ENCODE measurements at regions not wholly inside any gene's neighbourhood (a gene's known extent, or its start where the extent isn't known, plus 50 kb on each side); places are given as distances from the start of the nearest gene placed in this dataset.

DNA sequence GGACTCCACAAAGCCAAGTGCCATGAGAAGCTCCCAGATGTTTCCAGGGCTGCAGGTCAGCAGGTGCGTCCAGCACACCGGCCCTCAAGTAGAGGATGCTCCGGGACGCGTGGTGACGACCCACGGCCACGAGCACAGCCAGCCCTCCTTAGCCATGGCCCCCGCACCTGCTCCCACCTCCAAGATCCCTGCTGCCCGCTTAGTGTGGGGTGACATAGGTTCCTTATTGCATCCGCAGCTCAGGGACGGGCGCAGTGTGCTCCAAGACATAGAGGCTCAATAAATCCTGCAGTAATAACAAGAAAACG is 138.1 kb upstream of the RPS6KA2 start:
- no peaks in the 10 kb centered on the region for H3K9me2 ChIP-seq (replicated peaks; ENCODE audit: insufficient read depth, low read length)
- H4K20me1 ChIP-seq (ENCODE audit: low read depth, low read length) = no peaks in the 10 kb centered on the region
- TF ChIP-seq, protein P1, sequence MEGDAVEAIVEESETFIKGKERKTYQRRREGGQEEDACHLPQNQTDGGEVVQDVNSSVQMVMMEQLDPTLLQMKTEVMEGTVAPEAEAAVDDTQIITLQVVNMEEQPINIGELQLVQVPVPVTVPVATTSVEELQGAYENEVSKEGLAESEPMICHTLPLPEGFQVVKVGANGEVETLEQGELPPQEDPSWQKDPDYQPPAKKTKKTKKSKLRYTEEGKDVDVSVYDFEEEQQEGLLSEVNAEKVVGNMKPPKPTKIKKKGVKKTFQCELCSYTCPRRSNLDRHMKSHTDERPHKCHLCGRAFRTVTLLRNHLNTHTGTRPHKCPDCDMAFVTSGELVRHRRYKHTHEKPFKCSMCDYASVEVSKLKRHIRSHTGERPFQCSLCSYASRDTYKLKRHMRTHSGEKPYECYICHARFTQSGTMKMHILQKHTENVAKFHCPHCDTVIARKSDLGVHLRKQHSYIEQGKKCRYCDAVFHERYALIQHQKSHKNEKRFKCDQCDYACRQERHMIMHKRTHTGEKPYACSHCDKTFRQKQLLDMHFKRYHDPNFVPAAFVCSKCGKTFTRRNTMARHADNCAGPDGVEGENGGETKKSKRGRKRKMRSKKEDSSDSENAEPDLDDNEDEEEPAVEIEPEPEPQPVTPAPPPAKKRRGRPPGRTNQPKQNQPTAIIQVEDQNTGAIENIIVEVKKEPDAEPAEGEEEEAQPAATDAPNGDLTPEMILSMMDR (IDR thresholded peaks at IDR 0.05; ENCODE audit: insufficient read depth, low read length, poor library complexity, severe bottlenecking) = no peak
- TF ChIP-seq EZH2phosphoT487 (conservative IDR thresholded peaks at IDR 0.05; ENCODE audit: low read length) = no peak
- H3K36me3 ChIP-seq (ENCODE audit: low read length) = no peaks in the 10 kb centered on the region
- H2AFZ ChIP-seq (ENCODE audit: low read depth, low read length, severe bottlenecking) = no peak overlapping the region
- H3K9ac ChIP-seq (ENCODE audit: low read length) = no peak overlapping the region
- H3K79me2 ChIP-seq (ENCODE audit: insufficient read depth, low read length) = no peaks in the 10 kb centered on the region
- no peaks in the 10 kb centered on the region for H3K27me3 ChIP-seq (ENCODE audit: low read length)
- no peaks in the 10 kb centered on the region for H3F3A ChIP-seq (ENCODE audit: insufficient read depth)
- no peak overlapping the region for H3K4me3 ChIP-seq (ENCODE audit: insufficient read depth, low read length, poor library complexity, severe bottlenecking)
- H3K9me3 ChIP-seq (ENCODE audit: insufficient read depth, low read length) = no peaks in the 10 kb centered on the region
- no peak overlapping the region for H3K4me2 ChIP-seq (ENCODE audit: low read depth, low read length, poor library complexity, severe bottlenecking)
- H3K27ac ChIP-seq (ENCODE audit: low read depth, low read length) = no peak overlapping the region

DNA sequence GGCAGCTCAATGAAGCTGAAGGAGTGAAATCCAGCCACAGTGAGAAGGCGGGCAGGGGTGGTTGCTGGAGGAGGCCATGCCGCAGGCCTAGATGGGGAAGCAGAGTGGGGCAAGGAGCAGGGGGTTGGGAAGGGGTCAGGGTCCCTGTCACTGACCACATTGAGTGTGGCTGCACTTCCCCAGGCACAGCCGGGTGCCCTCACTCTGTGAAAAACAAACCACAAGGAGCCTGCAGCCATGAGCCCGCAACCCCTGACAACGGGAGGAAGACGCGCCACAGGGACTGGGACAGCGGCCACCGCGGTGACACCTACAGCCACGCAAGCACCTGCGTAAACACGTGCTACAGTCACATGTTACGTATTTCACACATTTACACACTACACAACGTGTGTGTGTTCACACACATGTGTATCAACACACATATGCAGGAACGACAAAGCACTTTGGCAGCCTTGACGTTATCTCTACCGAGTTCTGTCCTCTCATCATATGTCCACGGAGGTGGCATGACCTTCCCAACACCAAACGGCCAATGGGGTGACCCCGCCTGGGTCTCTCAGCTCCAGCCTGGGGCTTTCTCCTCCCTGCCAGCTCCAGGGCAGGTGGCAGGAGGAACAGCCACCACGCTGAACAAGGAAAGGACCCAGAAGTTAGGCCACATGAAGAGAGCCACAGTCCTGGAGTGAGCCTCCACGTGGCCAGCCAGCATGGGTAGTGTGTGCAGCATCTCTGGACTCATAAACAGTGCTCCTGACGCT is 137.6 kb upstream of the RPS6KA2 start:
- H3K4me3 ChIP-seq (ENCODE audit: insufficient read depth, low read length, poor library complexity, severe bottlenecking) = no peak overlapping the region
- H3K9me2 ChIP-seq (replicated peaks; ENCODE audit: insufficient read depth, low read length) = no peaks in the 10 kb centered on the region
- no peak overlapping the region for H3K27ac ChIP-seq (ENCODE audit: low read depth, low read length)
- H3K27me3 ChIP-seq (ENCODE audit: low read length) = no peaks in the 10 kb centered on the region
- no peaks in the 10 kb centered on the region for H3K36me3 ChIP-seq (ENCODE audit: low read length)
- H3K4me2 ChIP-seq (ENCODE audit: low read depth, low read length, poor library complexity, severe bottlenecking) = no peak overlapping the region
- H3F3A ChIP-seq (ENCODE audit: insufficient read depth) = no peaks in the 10 kb centered on the region
- H2AFZ ChIP-seq (ENCODE audit: low read depth, low read length, severe bottlenecking) = no peak overlapping the region
- no peak overlapping the region for H3K9ac ChIP-seq (ENCODE audit: low read length)
- no peaks in the 10 kb centered on the region for H4K20me1 ChIP-seq (ENCODE audit: low read depth, low read length)
- no peaks in the 10 kb centered on the region for H3K9me3 ChIP-seq (ENCODE audit: insufficient read depth, low read length)
- TF ChIP-seq EZH2phosphoT487 (conservative IDR thresholded peaks at IDR 0.05; ENCODE audit: low read length) = no peak
- TF ChIP-seq, protein P1 (IDR thresholded peaks at IDR 0.05; ENCODE audit: insufficient read depth, low read length, poor library complexity, severe bottlenecking) = no peak
- no peaks in the 10 kb centered on the region for H3K79me2 ChIP-seq (ENCODE audit: insufficient read depth, low read length)

DNA sequence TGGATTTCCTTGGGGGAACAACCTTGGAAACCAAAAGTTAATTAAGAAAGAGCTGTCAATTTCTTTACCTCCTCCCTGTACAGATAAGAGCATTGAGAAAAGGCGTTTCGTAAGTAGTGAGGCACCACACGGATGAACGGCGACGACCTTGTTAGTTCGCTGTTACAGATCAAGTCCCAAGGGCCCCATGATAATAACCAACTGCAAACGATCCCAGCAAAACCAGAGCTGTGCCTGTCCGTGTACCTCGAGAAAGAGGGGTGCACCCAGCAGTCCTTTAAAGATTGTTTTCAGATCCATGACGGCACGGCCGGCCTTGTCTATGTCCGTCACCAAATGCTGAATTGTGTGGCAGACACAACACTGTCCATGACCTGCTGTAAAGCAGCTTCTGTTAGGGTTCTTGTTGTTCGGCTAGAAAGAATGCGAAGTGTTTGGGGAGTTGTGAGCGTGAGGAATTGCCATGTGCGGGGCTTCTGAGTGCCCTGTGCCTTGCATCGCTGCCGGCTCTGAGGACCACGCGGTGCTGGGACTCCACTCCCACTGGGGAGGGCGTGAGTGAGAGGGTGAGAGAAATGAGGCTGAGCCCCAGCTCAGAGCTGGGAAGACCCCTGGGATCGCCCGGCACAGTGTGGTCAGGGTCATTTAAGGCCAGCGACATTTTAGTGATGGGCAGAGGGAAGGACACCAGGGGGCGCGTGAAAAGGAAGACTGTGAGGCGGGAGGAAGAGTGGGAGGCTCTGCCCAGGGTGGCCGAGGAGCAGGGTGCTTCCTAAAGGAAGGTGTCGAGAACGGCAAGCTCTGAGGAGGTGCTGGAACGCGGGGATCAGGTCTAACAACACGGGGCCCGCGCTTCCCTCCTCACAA is 136.8 kb upstream of the RPS6KA2 start:
- H3K4me2 ChIP-seq (ENCODE audit: low read depth, low read length, poor library complexity, severe bottlenecking) = no peak overlapping the region
- no peaks in the 10 kb centered on the region for H3F3A ChIP-seq (ENCODE audit: insufficient read depth)
- no peak overlapping the region for H3K9ac ChIP-seq (ENCODE audit: low read length)
- no peaks in the 10 kb centered on the region for H4K20me1 ChIP-seq (ENCODE audit: low read depth, low read length)
- no peak overlapping the region for H3K4me3 ChIP-seq (ENCODE audit: insufficient read depth, low read length, poor library complexity, severe bottlenecking)
- H2AFZ ChIP-seq (ENCODE audit: low read depth, low read length, severe bottlenecking) = no peak overlapping the region
- no peak overlapping the region for H3K27ac ChIP-seq (ENCODE audit: low read depth, low read length)
- no peaks in the 10 kb centered on the region for H3K36me3 ChIP-seq (ENCODE audit: low read length)
- H3K9me2 ChIP-seq (replicated peaks; ENCODE audit: insufficient read depth, low read length) = no peaks in the 10 kb centered on the region
- no peak for TF ChIP-seq EZH2phosphoT487 (conservative IDR thresholded peaks at IDR 0.05; ENCODE audit: low read length)
- TF ChIP-seq, protein P1 (IDR thresholded peaks at IDR 0.05; ENCODE audit: insufficient read depth, low read length, poor library complexity, severe bottlenecking) = no peak
- H3K27me3 ChIP-seq (ENCODE audit: low read length) = no peaks in the 10 kb centered on the region
- H3K79me2 ChIP-seq (ENCODE audit: insufficient read depth, low read length) = no peaks in the 10 kb centered on the region
- H3K9me3 ChIP-seq (ENCODE audit: insufficient read depth, low read length) = no peaks in the 10 kb centered on the region
